ENCODE measurements at regions not wholly inside any gene's neighbourhood (a gene's known extent, or its start where the extent isn't known, plus 50 kb on each side); places are given as distances from the start of the nearest gene placed in this dataset.
"Not testable (repeated sequence)": the region's sequence is repeated elsewhere in the genome, so short reads cannot be mapped to it uniquely, and the experiment has no call there.

DNA sequence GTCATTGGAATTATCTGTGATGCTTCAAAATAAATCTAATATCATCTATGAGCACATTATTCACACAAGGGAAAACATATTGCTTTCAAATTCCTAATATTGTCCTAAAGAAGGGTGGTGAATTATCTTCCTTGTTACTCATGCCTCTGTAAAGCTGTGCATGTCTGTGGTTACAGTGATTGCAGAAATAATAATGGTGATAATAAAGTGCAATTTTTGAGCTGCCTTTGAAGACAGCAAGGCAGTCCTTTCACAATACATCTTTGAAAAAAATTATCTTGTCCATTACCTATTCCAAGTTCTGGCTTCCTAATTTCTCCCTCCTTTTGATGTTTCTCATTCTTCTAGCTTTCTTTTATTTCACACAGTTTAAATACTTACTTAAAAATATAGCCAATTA, 442.1 kb upstream of the EYS start:
- Mint-ChIP-seq H3K27me3 (no peaks in the 10 kb centered on the region), H3K36me3 (ENCODE audit: insufficient read depth) (no peaks in the 10 kb centered on the region), H3K27ac (no peak overlapping the region), H3K4me3 (no peak overlapping the region), H3K4me1 (ENCODE audit: low read depth in 2 of 2) (no peaks in the 10 kb centered on the region), H3K9me3 (peaks cover 7 to 13% of the 10 kb centered on the region in 2 donors)
- DNase-seq (no peak), ATAC-seq (replicated peaks) (no peak)

GRCh38 chr6:66145867-66146266, 438.8 kb upstream of the EYS start:
- Mint-ChIP-seq H3K9me3 (peaks cover 7 to 12% of the 10 kb centered on the region in 2 donors), H3K4me3 (no peak overlapping the region), H3K4me1 (ENCODE audit: low read depth in 2 of 2) (no peaks in the 10 kb centered on the region), H3K36me3 (ENCODE audit: insufficient read depth) (no peaks in the 10 kb centered on the region), H3K27ac (no peak overlapping the region), H3K27me3 (no peaks in the 10 kb centered on the region)
- ATAC-seq (replicated peaks) (no peak), DNase-seq (no peak)

DNA sequence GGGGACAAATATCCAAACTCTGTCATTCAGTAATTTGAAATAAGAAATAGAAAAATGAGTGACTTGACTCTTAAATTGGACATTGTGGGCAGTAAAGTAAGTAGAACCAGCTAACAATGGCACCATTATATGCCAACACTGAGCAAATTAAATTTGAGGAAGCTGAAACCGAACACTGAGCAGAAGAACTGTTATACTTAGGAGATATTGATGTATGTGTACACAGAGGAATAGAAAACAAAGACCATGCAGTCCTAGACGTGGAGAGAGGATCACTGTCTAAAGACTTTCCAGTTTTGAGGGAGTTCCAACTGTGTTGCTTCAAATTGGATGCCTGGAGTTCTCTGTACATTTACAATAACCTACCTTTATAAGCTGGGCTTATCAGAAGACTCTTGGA, 427.0 kb upstream of the EYS start:
- Mint-ChIP-seq H3K27me3 (no peaks in the 10 kb centered on the region), H3K4me1 (ENCODE audit: low read depth in 2 of 2) (no peaks in the 10 kb centered on the region), H3K4me3 (no peak overlapping the region), H3K9me3 (peaks cover 5 to 15% of the 10 kb centered on the region in 2 donors), H3K36me3 (ENCODE audit: insufficient read depth) (no peaks in the 10 kb centered on the region), H3K27ac (no peak overlapping the region)
- DNase-seq (no peak), ATAC-seq (replicated peaks) (no peak)

DNA sequence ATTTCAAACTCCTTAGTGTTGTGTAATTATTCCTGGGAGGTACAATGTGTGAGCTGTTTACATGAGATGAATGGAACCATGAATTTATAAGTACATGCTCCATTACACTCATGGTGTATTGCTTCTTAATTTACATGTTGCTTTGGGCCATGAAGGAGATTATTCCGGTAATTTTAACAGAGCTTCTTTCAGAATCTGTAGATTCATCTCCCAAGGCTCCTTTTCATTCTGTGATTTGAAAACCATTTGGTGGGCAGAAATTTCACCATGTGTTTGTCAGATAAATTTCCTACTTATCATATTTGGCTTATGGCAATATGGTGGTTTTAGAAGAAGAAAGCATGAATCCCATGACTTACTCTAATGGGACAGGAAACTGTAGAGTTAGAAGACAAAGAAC, 421.6 kb upstream of the EYS start:
- Mint-ChIP-seq H3K9me3 (peaks cover 3 to 16% of the 10 kb centered on the region in 2 donors), H3K4me3 (no peak overlapping the region), H3K27me3 (no peaks in the 10 kb centered on the region), H3K36me3 (ENCODE audit: insufficient read depth) (no peaks in the 10 kb centered on the region), H3K27ac (no peak overlapping the region), H3K4me1 (ENCODE audit: low read depth in 2 of 2) (no peaks in the 10 kb centered on the region)
- DNase-seq (no peak), ATAC-seq (replicated peaks) (no peak)

DNA sequence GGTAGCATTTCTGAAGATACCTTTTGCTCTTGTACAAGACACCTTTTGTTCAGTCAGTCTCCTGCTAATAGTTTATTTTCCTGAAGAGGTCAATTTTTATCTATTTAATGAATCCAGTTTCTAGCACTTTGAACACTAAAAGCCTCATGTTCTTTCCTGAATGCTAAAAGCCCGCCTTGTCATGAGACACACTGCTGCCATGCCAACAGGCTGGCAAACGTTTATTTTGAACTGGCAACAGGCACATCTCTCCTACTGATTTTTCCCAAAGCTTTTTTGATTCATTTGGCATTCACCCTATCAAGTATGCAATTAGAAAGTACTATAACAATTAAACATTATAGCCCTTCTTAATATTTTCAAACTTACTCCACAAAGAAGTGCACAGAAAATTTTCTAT, 421.2 kb upstream of the EYS start:
- ATAC-seq (replicated peaks) (no peak), DNase-seq (no peak)
- Mint-ChIP-seq H3K4me3 (no peak overlapping the region), H3K9me3 (peaks cover 1 to 13% of the 10 kb centered on the region in 2 donors), H3K27me3 (no peaks in the 10 kb centered on the region), H3K36me3 (ENCODE audit: insufficient read depth) (no peaks in the 10 kb centered on the region), H3K27ac (no peak overlapping the region), H3K4me1 (ENCODE audit: low read depth in 2 of 2) (no peaks in the 10 kb centered on the region)

- ATAC-seq (replicated peaks): no peak
- peaks cover 0 to 12% of the 10 kb centered on the region in 2 donors for H3K9me3 Mint-ChIP-seq
- no peak overlapping the region for H3K4me3 Mint-ChIP-seq
- no peaks in the 10 kb centered on the region for H3K36me3 Mint-ChIP-seq (ENCODE audit: insufficient read depth)
- no peak overlapping the region for H3K27ac Mint-ChIP-seq
- H3K4me1 Mint-ChIP-seq (ENCODE audit: low read depth in 2 of 2): no peaks in the 10 kb centered on the region
- no peaks in the 10 kb centered on the region for H3K27me3 Mint-ChIP-seq
- DNase-seq: no peak
Observed at GRCh38 chr6:66127061-66127460, 420.0 kb upstream of the EYS start.

DNA sequence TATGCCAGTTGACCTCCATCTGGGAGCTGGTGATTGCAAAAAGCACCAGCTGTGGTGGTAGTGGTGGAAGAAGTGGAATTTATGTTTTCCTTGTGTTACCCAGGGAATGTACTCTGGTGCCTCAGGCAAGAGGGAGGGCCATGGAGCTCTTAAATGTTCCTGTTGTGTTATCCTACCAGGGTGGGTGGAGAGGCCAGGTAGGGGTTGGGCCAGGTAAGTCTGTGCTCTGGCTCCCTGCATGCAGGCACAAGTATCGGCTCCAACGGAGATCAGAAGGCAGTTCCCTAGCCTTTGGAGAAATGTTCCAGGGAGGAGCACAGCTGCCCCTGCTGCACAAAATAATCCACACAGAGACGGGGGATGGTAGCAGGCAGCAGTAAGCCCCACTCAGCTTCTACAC, 419.3 kb upstream of the EYS start:
- no peak overlapping the region for H3K4me3 Mint-ChIP-seq
- DNase-seq: no peak
- no peaks in the 10 kb centered on the region for H3K36me3 Mint-ChIP-seq (ENCODE audit: insufficient read depth)
- H3K27ac Mint-ChIP-seq: no peak overlapping the region
- H3K27me3 Mint-ChIP-seq: no peaks in the 10 kb centered on the region
- peaks cover 2 to 13% of the 10 kb centered on the region in 2 donors for H3K9me3 Mint-ChIP-seq
- H3K4me1 Mint-ChIP-seq (ENCODE audit: low read depth in 2 of 2): no peaks in the 10 kb centered on the region
- ATAC-seq (replicated peaks): no peak

GRCh38 chr6:66103954-66104353, 396.9 kb upstream of the EYS start:
- DNase-seq (no peak), ATAC-seq (replicated peaks) (no peak)
- H3K4me3 Mint-ChIP-seq: no peak overlapping the region
- H3K4me1 Mint-ChIP-seq (ENCODE audit: low read depth in 2 of 2): no peaks in the 10 kb centered on the region
- H3K27me3 Mint-ChIP-seq: no peaks in the 10 kb centered on the region
- H3K9me3 Mint-ChIP-seq: peaks cover 11 to 31% of the 10 kb centered on the region in 2 donors
- H3K36me3 Mint-ChIP-seq (ENCODE audit: insufficient read depth): no peaks in the 10 kb centered on the region
- no peak overlapping the region for H3K27ac Mint-ChIP-seq

- no peak overlapping the region for H3K27ac Mint-ChIP-seq
- H3K36me3 Mint-ChIP-seq (ENCODE audit: insufficient read depth): no peaks in the 10 kb centered on the region
- ATAC-seq (replicated peaks): no peak
- H3K4me3 Mint-ChIP-seq: no peak overlapping the region
- no peaks in the 10 kb centered on the region for H3K4me1 Mint-ChIP-seq (ENCODE audit: low read depth in 2 of 2)
- no peak for DNase-seq
- no peaks in the 10 kb centered on the region for H3K27me3 Mint-ChIP-seq
- H3K9me3 Mint-ChIP-seq: peaks cover 11 to 25% of the 10 kb centered on the region in 2 donors
Observed at GRCh38 chr6:66103354-66103753, 396.3 kb upstream of the EYS start.

GRCh38 chr6:66096679-66097078, 389.7 kb upstream of the EYS start:
- H3K4me1 Mint-ChIP-seq (ENCODE audit: low read depth in 2 of 2): no peaks in the 10 kb centered on the region
- peaks cover 9 to 27% of the 10 kb centered on the region in 2 donors for H3K9me3 Mint-ChIP-seq
- ATAC-seq (replicated peaks) (no peak), DNase-seq (no peak)
- no peak overlapping the region for H3K27ac Mint-ChIP-seq
- H3K27me3 Mint-ChIP-seq: no peaks in the 10 kb centered on the region
- no peaks in the 10 kb centered on the region for H3K36me3 Mint-ChIP-seq (ENCODE audit: insufficient read depth)
- H3K4me3 Mint-ChIP-seq: no peak overlapping the region

DNA sequence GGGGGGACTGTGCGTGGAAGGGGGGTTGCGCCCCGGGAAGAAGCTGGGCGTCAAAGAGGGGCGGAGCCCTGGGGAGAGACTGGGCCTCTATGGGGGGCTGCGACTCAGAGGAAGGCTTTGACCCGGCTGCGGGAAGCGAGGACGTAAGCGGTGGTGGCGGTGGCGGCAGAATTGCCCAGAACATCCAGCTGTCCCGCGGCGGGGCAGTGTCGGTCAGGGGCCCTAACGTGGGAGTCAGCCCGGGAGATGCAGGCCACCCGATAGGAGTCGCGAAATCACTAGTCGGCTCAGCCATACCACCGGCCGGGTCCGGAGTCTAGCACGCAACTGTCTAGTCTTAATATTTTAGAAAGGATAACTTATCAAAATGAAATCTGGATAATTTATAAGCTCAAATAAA, 387.6 kb upstream of the EYS start:
- H3K9me3 Mint-ChIP-seq: peaks cover 4 to 16% of the 10 kb centered on the region in 2 donors
- H3K27me3 Mint-ChIP-seq: no peaks in the 10 kb centered on the region
- no peak overlapping the region for H3K27ac Mint-ChIP-seq

GRCh38 chr6:66092306-66092705, 385.3 kb upstream of the EYS start:
- not testable (repeated sequence) for ATAC-seq (replicated peaks); H3K27me3 Mint-ChIP-seq; H3K4me3 Mint-ChIP-seq; H3K27ac Mint-ChIP-seq; DNase-seq; H3K36me3 Mint-ChIP-seq (ENCODE audit: insufficient read depth); H3K4me1 Mint-ChIP-seq (ENCODE audit: low read depth in 2 of 2)
- peaks cover 7 to 22% of the 10 kb centered on the region in 2 donors for H3K9me3 Mint-ChIP-seq

More for the DNA sequence above, 387.6 kb upstream of the EYS start:
- Mint-ChIP-seq H3K4me1 (ENCODE audit: low read depth in 2 of 2) (no peaks in the 10 kb centered on the region), H3K36me3 (ENCODE audit: insufficient read depth) (no peaks in the 10 kb centered on the region), H3K4me3 (no peak overlapping the region)
- ATAC-seq (replicated peaks): no peak
- no peak for DNase-seq

DNA sequence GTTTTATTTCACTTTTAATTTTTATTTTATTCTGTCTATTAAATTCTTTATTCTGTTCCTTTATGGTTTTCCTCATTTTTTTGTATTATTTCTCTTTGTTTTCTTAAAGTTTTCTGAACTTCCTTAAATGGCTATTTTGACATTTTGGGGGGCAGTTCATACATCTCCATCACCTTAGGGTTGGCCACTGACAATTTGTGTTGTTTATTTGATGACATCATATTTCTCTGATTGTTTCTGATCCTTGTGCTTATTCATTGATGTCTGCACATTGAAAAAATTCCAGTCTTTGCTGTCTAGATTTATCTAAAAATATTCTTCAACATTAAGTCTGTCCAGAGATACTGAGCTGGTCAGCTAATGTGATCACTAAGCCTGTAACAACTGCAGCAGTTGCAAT, 379.5 kb upstream of the EYS start:
- Mint-ChIP-seq H3K27ac (no peak overlapping the region), H3K4me1 (ENCODE audit: low read depth in 2 of 2) (no peaks in the 10 kb centered on the region), H3K4me3 (no peak overlapping the region), H3K36me3 (ENCODE audit: insufficient read depth) (no peaks in the 10 kb centered on the region), H3K27me3 (no peaks in the 10 kb centered on the region), H3K9me3 (peaks cover 15 to 32% of the 10 kb centered on the region in 2 donors)
- ATAC-seq (replicated peaks) (no peak), DNase-seq (no peak)

DNA sequence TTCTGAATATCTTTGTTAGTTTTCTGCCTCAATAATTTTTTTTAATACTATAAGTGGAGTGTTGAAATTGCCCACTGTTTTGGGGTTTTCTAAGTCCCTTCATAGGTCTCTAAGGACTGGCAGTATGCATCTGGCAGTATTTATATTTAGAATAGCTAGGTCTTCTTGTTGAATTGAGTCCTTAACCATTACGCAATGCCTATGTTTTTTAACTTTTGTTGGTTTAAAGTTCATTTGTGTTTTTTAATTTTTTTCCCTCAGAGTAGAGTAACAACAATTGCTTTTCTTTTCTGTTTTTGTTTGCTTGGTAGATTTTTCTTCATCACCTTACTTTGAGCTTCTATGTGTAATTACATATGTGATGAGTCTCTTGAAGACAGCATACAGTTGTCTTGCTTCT, 375.9 kb upstream of the EYS start:
- no peak overlapping the region for H3K27ac Mint-ChIP-seq

GRCh38 chr6:66068907-66069306, 361.9 kb upstream of the EYS start:
- no peak for ATAC-seq (replicated peaks)
- H3K9me3 Mint-ChIP-seq: peaks cover 8 to 9% of the 10 kb centered on the region in 2 donors
- H3K4me1 Mint-ChIP-seq (ENCODE audit: low read depth in 2 of 2): no peaks in the 10 kb centered on the region
- H3K36me3 Mint-ChIP-seq (ENCODE audit: insufficient read depth): no peaks in the 10 kb centered on the region
- no peak overlapping the region for H3K4me3 Mint-ChIP-seq
- H3K27me3 Mint-ChIP-seq: no peaks in the 10 kb centered on the region
- H3K27ac Mint-ChIP-seq: no peak overlapping the region
- no peak for DNase-seq

More for the DNA sequence above, 375.9 kb upstream of the EYS start:
- no peaks in the 10 kb centered on the region for H3K27me3 Mint-ChIP-seq
- no peaks in the 10 kb centered on the region for H3K36me3 Mint-ChIP-seq (ENCODE audit: insufficient read depth)
- H3K4me3 Mint-ChIP-seq: no peak overlapping the region
- no peaks in the 10 kb centered on the region for H3K4me1 Mint-ChIP-seq (ENCODE audit: low read depth in 2 of 2)
- DNase-seq: no peak
- no peak for ATAC-seq (replicated peaks)
- peaks cover 14 to 25% of the 10 kb centered on the region in 2 donors for H3K9me3 Mint-ChIP-seq
